Daoy (cell line): ENCODE measurements at regions not wholly inside any gene's neighbourhood (a gene's known extent, or its start where the extent isn't known, plus 50 kb on each side); places are given as distances from the start of the nearest gene placed in this dataset.
"Not testable (repeated sequence)": the region's sequence is repeated elsewhere in the genome, so short reads cannot be mapped to it uniquely, and the experiment has no call there.

Experiments
- DNase-seq: peaks from one replicate; pipeline ENCODE4 v3.0.0-alpha.2; 2015; ENCODE audit warnings: low read depth

- DNase-seq, result no peak
Measured at GRCh38 chr21:18715606-18716005, 312.0 kb upstream of the TMPRSS15 start.

DNA sequence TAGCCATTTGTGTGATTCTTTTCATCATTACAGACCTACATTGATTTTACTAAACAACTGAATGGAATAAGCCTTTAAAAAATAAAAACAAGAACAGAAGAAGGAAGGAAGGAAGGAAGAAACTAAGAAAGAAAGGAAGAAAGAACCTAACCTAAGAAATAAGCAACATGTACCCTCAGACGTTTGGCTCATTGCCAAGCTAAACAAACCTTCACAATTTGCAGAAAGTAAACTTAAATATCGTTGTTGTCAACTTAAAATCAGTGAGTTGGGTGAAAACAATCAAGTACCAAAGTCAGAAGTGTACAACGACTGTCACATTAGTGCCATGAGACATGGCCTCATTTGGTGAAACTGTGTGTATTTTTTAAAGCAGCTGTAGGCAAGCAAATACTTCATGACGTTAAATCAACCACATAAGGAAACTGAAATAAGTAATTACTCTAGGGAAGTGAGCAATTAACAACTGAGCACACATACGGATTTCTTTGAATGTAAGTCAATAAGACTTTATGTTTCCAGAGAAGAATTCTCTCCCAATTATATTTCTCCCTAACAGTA lies 313.1 kb upstream of the TMPRSS15 start:
- DNase-seq, result peak; percentile 4

GRCh38 chr21:18722193-18722592 lies 318.6 kb upstream of the TMPRSS15 start:
- DNase-seq, result no peak

- DNase-seq, result no peak
Measured at GRCh38 chr21:18723171-18723570, 319.6 kb upstream of the TMPRSS15 start.

- peak; percentile 9 for DNase-seq
Measured at GRCh38 chr21:18725653-18726052, 322.1 kb upstream of the TMPRSS15 start.

GRCh38 chr21:18741954-18742353 lies 338.4 kb upstream of the TMPRSS15 start:
- DNase-seq, result no peak

DNA sequence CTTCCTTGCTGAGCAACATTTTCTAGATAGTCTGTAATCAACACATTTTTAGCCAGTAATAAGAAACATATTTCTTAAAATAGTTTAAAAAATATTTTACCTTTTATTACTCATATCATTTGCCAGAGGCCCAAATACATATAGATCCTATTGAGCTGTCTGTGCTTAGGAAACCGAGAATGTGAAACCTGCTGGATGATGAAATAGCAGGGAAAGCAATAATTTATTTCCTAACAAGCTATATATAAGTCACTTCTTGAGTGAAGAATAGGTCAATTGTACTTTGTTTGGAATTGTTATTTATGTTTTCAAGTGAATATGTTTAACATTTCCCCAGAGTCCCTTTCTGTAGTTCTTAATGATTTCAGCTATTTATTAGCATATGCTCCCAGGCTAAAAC lies 339.9 kb upstream of the TMPRSS15 start:
- DNase-seq, result no peak

- no peak for DNase-seq
Measured at GRCh38 chr21:18744840-18745239, 341.3 kb upstream of the TMPRSS15 start.

DNA sequence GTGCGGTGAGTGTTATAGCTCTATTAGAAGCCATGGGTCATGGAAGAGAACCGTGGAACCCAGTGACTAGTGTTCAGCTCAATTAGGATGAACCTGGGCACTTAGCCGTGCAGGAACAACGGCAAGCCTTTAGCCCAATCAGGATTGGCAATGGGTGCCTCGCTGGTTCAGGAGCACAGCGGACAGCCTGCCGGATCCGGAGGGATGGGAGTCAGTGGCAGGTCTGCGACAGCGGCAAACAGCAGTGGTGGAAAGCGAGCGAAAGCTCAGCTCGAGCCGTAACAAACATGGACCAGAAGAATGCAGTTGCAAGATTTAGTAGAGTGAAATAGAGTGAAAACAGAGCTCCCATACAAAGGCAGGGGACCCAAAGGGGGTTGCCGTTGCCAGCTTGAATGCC lies 349.3 kb upstream of the TMPRSS15 start:
- not testable (repeated sequence) for DNase-seq

- DNase-seq, result peak; percentile 35
Measured at GRCh38 chr21:18756272-18756671, 352.7 kb upstream of the TMPRSS15 start.

GRCh38 chr21:18759267-18759666 lies 355.7 kb upstream of the TMPRSS15 start:
- peak; percentile 24 for DNase-seq

DNA sequence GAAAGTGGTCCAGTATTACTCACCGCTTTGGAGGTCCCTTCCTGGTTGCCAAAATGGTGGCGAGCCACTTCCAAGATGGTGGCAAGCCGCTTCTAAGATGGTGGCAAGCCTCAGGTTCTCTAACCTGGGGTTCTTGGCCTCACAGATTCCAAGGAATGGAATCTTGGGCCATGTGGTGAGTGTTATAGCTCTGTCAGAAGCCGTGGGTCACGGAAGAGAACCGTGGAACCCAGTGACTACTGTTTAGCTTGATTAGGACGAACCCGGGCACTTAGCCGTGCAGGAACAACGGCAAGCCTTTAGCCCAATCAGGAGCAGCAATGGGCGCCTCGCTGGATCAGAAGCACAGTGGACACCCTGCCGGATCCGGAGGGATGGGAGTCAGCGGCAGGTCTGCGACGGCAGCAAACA lies 356.2 kb upstream of the TMPRSS15 start:
- DNase-seq, result peak; percentile 57

GRCh38 chr21:18760247-18760646 lies 356.7 kb upstream of the TMPRSS15 start:
- peak; percentile 56 for DNase-seq

GRCh38 chr21:18764720-18765119 lies 361.1 kb upstream of the TMPRSS15 start:
- DNase-seq, result no peak

DNA sequence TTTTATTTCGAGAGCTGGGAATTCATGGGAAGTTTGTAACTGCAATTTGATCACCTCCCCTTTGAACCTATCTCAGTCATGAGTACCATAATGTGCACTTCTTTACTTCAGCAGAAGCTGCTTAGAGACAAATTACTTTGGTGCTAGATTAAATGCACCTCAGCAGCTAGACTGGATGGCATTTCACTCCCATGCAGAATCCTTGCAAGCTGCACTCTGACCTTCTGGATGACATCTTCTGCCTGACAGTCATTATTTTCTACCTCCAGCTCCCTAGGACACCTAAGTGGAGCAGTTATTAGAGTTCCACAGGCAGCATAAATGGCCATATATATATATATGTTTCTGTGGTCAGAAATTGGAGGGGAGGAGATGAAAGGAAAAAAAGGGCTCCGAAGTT lies 366.0 kb upstream of the TMPRSS15 start:
- no peak for DNase-seq

- DNase-seq, result no peak
Measured at GRCh38 chr21:18771845-18772380, 368.3 kb upstream of the TMPRSS15 start.

DNA sequence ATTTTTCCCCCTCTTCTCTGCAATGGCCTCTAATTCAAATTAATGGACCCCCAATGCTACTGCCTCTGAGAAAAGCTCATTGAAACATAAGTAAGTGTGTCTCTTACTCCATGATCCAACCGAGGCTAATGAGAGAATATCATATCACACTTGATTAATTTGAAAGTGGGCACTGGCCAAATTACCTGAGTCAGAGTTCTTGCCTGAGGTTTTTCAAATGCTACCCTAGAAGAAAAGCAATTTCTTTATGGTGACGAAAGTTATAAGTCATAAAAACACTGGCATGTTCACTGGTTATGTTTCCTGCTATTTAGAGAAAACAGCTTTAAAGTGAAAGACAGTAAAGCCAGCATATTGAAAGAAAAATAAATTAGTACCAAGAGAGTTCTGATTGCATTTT lies 368.8 kb upstream of the TMPRSS15 start:
- DNase-seq, result peak; percentile 48

DNA sequence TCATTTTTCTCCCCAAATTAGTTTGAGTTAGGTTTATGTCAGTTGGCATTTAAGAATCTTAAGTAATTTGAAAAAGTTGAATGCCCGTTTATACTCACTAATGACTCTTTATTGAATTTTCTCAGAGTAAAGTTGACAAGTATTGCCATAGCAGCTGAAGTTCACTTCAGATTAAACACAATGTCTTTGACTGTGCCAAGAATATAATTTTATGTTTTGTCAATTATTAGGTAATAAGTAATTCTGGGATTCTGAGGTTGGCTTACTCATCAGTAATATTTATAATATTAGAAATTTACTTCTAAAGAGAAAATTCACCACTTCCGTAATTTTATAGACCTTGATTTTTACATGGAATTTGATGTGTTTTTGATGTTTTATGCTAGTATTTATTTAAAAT lies 369.3 kb upstream of the TMPRSS15 start:
- no peak for DNase-seq

DNA sequence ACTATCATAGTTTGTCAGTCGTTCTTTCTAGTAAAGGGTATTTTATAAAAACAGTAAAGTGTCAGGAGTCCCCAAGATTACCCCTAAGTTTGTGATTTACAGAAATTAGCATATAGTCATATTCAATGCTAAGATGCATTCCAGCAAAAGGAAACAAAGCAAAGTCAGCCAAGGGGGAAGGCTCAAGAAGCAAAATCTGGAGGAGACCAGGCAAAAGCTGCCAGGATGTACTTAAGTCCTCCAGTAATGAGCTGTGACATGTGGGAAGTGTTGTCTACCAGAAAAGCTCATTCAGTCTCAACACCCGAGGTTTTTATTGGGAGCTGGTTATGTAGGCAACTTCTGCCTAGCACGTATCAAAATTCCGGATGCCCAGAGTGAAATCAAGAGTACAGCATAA lies 373.4 kb upstream of the TMPRSS15 start:
- DNase-seq, result no peak

DNA sequence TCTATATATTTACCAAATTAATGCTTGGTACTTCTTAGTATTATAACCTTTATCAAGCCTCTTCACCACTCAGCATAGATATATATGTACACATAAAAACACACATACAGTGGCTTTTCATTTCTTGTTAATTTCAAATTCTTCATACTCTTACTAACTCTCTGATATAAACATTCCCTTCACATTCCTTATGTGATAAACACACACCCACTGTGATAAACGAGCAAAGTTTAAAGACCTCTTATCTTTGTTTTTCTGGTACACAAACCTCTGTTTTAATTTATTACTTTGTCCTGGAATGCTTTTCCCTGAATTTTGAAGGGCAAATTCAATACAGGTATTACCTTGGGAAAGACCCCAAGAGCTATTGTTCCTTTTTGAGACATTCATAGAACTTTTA lies 379.1 kb upstream of the TMPRSS15 start:
- no peak for DNase-seq

DNA sequence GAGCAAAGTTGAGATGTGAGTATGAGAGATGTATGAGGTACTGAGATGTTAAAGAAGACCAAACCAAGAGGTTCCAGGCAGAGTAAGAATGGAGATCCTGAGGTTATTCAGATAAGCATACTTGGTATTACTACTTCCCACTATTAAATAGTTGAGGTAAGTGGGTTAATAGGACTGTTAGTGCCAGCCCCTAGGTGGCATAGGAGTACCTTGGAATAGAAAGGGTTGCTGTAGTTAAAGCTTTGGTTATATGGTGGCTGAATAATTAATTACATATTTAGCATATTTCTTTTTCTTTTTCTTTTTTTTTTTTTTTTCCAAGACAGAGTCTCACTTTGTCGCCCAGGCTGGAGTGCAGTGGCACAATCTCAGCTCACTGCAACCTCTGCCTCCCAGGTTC lies 397.9 kb upstream of the TMPRSS15 start:
- no peak for DNase-seq

GRCh38 chr21:18803624-18804023 lies 400.0 kb upstream of the TMPRSS15 start:
- DNase-seq, result no peak

GRCh38 chr21:18810136-18810535 lies 406.6 kb upstream of the TMPRSS15 start:
- DNase-seq, result no peak

DNA sequence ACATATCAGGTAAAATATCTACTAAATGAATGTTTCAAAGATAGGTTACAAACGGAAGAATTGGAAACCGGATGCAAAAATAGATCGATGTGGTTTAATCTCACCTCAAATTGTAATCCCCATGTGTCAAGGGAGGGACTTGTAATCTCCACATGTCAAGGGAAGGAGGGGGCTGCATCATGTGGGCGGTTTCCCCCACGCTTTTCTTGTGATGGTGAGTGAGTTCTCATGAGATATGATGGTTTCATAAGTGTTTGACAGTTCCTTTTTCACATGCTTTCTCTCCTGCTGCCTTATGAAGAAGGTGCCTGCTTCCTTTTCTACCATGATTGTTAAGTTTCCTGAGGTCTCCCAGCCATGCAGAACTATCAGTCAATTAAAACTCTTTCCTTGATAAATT lies 408.7 kb upstream of the TMPRSS15 start:
- no peak for DNase-seq
